ENCODE measurements at regions not wholly inside any gene's neighbourhood (a gene's known extent, or its start where the extent isn't known, plus 50 kb on each side); places are given as distances from the start of the nearest gene placed in this dataset.

GRCh38 chr4:80137631-80138030, 59.7 kb upstream of the PRDM8 start:
- DNase-seq: no peak
- H3K36me3 ChIP-seq: no peaks in the 10 kb centered on the region
- H3K27ac ChIP-seq: no peak overlapping the region
- H3K4me1 ChIP-seq (ENCODE audit: insufficient read depth): no peaks in the 10 kb centered on the region
- TF ChIP-seq POLR2A (IDR thresholded peaks at IDR 0.05) (no peak), CTCF (IDR thresholded peaks at IDR 0.05) (no peak), EP300 (IDR thresholded peaks at IDR 0.05) (no peak)
- 74 to 78% (median 76%) methylated on average over 5 of the region's 5 CpGs for WGBS, 3 donors
- H3K4me3 ChIP-seq: no peak overlapping the region
- H3K9me3 ChIP-seq: no peaks in the 10 kb centered on the region
- intact Hi-C loops (cut with DNase I): no loop called here
- no peaks in the 10 kb centered on the region for H3K27me3 ChIP-seq

DNA sequence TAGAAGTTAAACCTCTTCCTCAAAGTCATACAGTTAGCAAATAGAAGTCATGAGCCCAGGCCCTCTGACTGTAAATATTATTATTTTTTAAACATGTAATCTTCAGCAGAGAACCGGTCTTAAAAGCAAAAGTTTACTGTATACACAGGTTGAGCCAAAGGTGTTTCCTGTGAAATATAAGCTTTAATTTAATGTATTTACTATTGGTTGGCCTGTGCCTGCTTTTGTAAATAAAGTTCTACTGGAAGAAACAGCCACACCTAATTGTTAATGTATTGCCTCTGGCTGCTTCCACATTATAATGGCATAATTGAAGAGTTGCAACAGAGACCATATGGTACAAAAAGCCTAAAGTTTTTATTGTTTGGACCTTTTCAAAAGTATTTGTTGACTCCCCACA, 61.0 kb upstream of the PRDM8 start:
- H3K4me3 ChIP-seq: no peak overlapping the region
- no peak overlapping the region for H3K27ac ChIP-seq
- no peaks in the 10 kb centered on the region for H3K36me3 ChIP-seq
- no peak for TF ChIP-seq POLR2A (IDR thresholded peaks at IDR 0.05)
- TF ChIP-seq EP300 (IDR thresholded peaks at IDR 0.05): no peak
- no peak for TF ChIP-seq CTCF (IDR thresholded peaks at IDR 0.05)
- H3K4me1 ChIP-seq (ENCODE audit: insufficient read depth): no peaks in the 10 kb centered on the region
- H3K27me3 ChIP-seq: no peaks in the 10 kb centered on the region
- H3K9me3 ChIP-seq: no peaks in the 10 kb centered on the region
- intact Hi-C loops (cut with DNase I): no loop called here
- no peak for DNase-seq
- WGBS, 3 donors: 30 to 71% (median 33%) methylated on average over 1 of the region's 1 CpG

DNA sequence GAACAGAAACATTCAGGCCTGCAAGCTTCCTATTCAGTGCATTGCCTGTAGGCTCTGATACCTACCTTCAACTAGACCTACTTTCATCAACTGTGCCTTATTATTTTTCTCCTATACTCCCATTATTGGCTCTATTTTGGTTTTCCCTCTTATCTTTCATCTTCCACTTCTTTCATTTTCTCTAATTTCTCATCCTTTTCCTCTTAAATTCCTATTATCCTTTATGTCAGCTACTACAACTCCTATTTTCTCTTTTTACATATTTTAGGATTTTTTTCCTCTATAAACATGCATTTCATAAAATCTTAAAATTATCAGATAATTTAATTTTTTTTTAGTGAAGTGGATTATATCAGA, 61.6 kb upstream of the PRDM8 start:
- intact Hi-C loops (cut with DNase I): no loop called here
- no peak for TF ChIP-seq CTCF (IDR thresholded peaks at IDR 0.05)
- no peak for TF ChIP-seq EP300 (IDR thresholded peaks at IDR 0.05)
- TF ChIP-seq POLR2A (IDR thresholded peaks at IDR 0.05): no peak

GRCh38 chr4:80134936-80135701, 62.1 kb upstream of the ANTXR2 start:
- intact Hi-C loops (cut with DNase I): no loop called here

More for the DNA sequence above, 61.6 kb upstream of the PRDM8 start:
- Histone ChIP-seq H3K4me3 (no peak overlapping the region), H3K27ac (no peak overlapping the region), H3K27me3 (no peaks in the 10 kb centered on the region), H3K36me3 (no peaks in the 10 kb centered on the region), H3K9me3 (no peaks in the 10 kb centered on the region), H3K4me1 (ENCODE audit: insufficient read depth) (no peaks in the 10 kb centered on the region)
- DNase-seq: no peak

More at GRCh38 chr4:80134936-80135701, 62.1 kb upstream of the ANTXR2 start:
- Histone ChIP-seq H3K27ac (no peak overlapping the region), H3K4me1 (ENCODE audit: insufficient read depth) (no peaks in the 10 kb centered on the region), H3K36me3 (no peaks in the 10 kb centered on the region), H3K4me3 (no peak overlapping the region), H3K9me3 (no peaks in the 10 kb centered on the region), H3K27me3 (no peaks in the 10 kb centered on the region)
- no peak for DNase-seq
- TF ChIP-seq POLR2A (IDR thresholded peaks at IDR 0.05) (no peak), CTCF (IDR thresholded peaks at IDR 0.05) (no peak), EP300 (IDR thresholded peaks at IDR 0.05) (no peak)
- 72 to 78% (median 73%) methylated on average over 8 of the region's 8 CpGs for WGBS, 3 donors

Data from ovary (tissue), 7 donors.